ENCODE measurements at regions not wholly inside any gene's neighbourhood (a gene's known extent, or its start where the extent isn't known, plus 50 kb on each side); places are given as distances from the start of the nearest gene placed in this dataset.

- H3K4me1 ChIP-seq (ENCODE audit: insufficient read depth, low read length, poor library complexity, severe bottlenecking) = no peaks in the 10 kb centered on the region
- CTCF ChIA-PET = no interaction called here
- no peak overlapping the region for H3K4me3 ChIP-seq (ENCODE audit: low read depth, low read length, poor library complexity, severe bottlenecking)
- no peak overlapping the region for H3K27ac ChIP-seq (ENCODE audit: low read depth, low read length, poor library complexity, severe bottlenecking)
- intact Hi-C loops (cut with micrococcal nuclease; ENCODE audit: unreplicated experiment) = no loop called here
- H3K36me3 ChIP-seq (ENCODE audit: insufficient read depth, low read length, poor library complexity, severe bottlenecking) = no peaks in the 10 kb centered on the region
- no peak for TF ChIP-seq EZH2 (IDR thresholded peaks at IDR 0.05; ENCODE audit: borderline replicate concordance, low read depth, low read length, poor library complexity, severe bottlenecking)
- no peak for TF ChIP-seq CTCF (conservative IDR thresholded peaks at IDR 0.05; ENCODE audit: low read depth, low read length)
- BruUV-seq (replicated peaks) = no TSS peak
- no peaks in the 10 kb centered on the region for H3K27me3 ChIP-seq (replicated peaks; ENCODE audit: insufficient read depth, low read depth, low read length, poor library complexity)
- H3K9me3 ChIP-seq (ENCODE audit: low read depth, low read length, poor library complexity, severe bottlenecking) = no peaks in the 10 kb centered on the region
- POLR2A ChIA-PET (ENCODE audit: low non-redundant PET) = no interaction called here
- no peak for DNase-seq (ENCODE audit: low spot score)
These were observed 112.4 kb upstream of the GDF10 start for GRCh38 chr10:47187592-47187991.

DNA sequence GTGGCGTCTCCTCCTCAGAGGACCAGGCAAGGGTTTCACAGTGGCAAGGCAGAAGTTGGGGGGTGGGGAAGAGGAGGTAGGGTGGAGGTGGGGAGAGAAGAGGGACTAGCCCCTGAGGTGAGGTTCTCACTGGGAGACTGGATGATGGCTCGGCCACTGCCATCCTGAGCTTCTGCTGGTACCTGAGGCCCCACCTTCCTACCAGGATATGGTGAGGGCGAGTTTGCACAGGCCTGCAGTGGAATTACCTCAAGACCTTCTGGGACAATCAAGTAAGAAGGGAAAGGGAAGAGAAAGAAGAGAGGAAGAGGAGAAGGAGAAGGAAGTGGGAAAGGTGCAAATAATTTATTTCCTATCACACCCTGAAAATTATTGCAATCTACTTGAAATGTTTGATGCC, 111.8 kb upstream of the GDF10 start:
- no peak overlapping the region for H3K27ac ChIP-seq (ENCODE audit: low read depth, low read length, poor library complexity, severe bottlenecking)
- TF ChIP-seq CTCF (conservative IDR thresholded peaks at IDR 0.05; ENCODE audit: low read depth, low read length) (no peak), EZH2 (IDR thresholded peaks at IDR 0.05; ENCODE audit: borderline replicate concordance, low read depth, low read length, poor library complexity, severe bottlenecking) (no peak)
- H3K4me3 ChIP-seq (ENCODE audit: low read depth, low read length, poor library complexity, severe bottlenecking) = no peak overlapping the region
- CTCF ChIA-PET = no interaction called here
- POLR2A ChIA-PET (ENCODE audit: low non-redundant PET) = no interaction called here
- H3K4me1 ChIP-seq (ENCODE audit: insufficient read depth, low read length, poor library complexity, severe bottlenecking) = no peaks in the 10 kb centered on the region
- H3K36me3 ChIP-seq (ENCODE audit: insufficient read depth, low read length, poor library complexity, severe bottlenecking) = no peaks in the 10 kb centered on the region
- H3K9me3 ChIP-seq (ENCODE audit: low read depth, low read length, poor library complexity, severe bottlenecking) = no peaks in the 10 kb centered on the region
- no peak for DNase-seq (ENCODE audit: low spot score)
- intact Hi-C loops (cut with micrococcal nuclease; ENCODE audit: unreplicated experiment) = no loop called here
- no peaks in the 10 kb centered on the region for H3K27me3 ChIP-seq (replicated peaks; ENCODE audit: insufficient read depth, low read depth, low read length, poor library complexity)
- BruUV-seq (replicated peaks) = no TSS peak

- intact Hi-C loops (cut with micrococcal nuclease; ENCODE audit: unreplicated experiment) = no loop called here
- DNase-seq (ENCODE audit: low spot score) = no peak
- ChIA-PET POLR2A (ENCODE audit: low non-redundant PET) (no interaction called here), CTCF (no interaction called here)
- H3K4me1 ChIP-seq (ENCODE audit: insufficient read depth, low read length, poor library complexity, severe bottlenecking) = no peaks in the 10 kb centered on the region
- no peaks in the 10 kb centered on the region for H3K36me3 ChIP-seq (ENCODE audit: insufficient read depth, low read length, poor library complexity, severe bottlenecking)
- no peak overlapping the region for H3K27ac ChIP-seq (ENCODE audit: low read depth, low read length, poor library complexity, severe bottlenecking)
- H3K9me3 ChIP-seq (ENCODE audit: low read depth, low read length, poor library complexity, severe bottlenecking) = no peaks in the 10 kb centered on the region
- TF ChIP-seq EZH2 (IDR thresholded peaks at IDR 0.05; ENCODE audit: borderline replicate concordance, low read depth, low read length, poor library complexity, severe bottlenecking) (no peak), CTCF (conservative IDR thresholded peaks at IDR 0.05; ENCODE audit: low read depth, low read length) (no peak)
- H3K27me3 ChIP-seq (replicated peaks; ENCODE audit: insufficient read depth, low read depth, low read length, poor library complexity) = no peaks in the 10 kb centered on the region
- BruUV-seq (replicated peaks) = no TSS peak
- H3K4me3 ChIP-seq (ENCODE audit: low read depth, low read length, poor library complexity, severe bottlenecking) = no peak overlapping the region
These were observed 110.2 kb upstream of the GDF10 start for GRCh38 chr10:47189802-47190201.
